Fibroblast of pulmonary artery (primary cell): ENCODE measurements at regions not wholly inside any gene's neighbourhood (a gene's known extent, or its start where the extent isn't known, plus 50 kb on each side); places are given as distances from the start of the nearest gene placed in this dataset.

Experiments
- DNase-seq: peaks from one replicate; pipeline ENCODE4 v3.0.0-alpha.2; 2010; ENCODE audit warnings: low read depth
- H3K4me3 ChIP-seq: replicated peaks from 2 replicates; pipeline ENCODE4 v1.5.1; 2011; ENCODE audit warnings: low read depth, mild to moderate bottlenecking, control low read depth, low read length, moderate library complexity
- CTCF ChIP-seq: IDR thresholded peaks from 2 replicates; pipeline ENCODE4 v1.5.1; 2011; ENCODE audit warnings: mild to moderate bottlenecking, control low read depth, low read length, inconsistent platforms; ENCODE audit errors: missing control alignments

GRCh38 chr1:98305362-98305761 lies 356.2 kb upstream of the SNX7 start:
- H3K4me3 ChIP-seq = no peak overlapping the region
- TF ChIP-seq CTCF = no peak
- no peak for DNase-seq

GRCh38 chr1:98304888-98305287 lies 356.6 kb upstream of the SNX7 start:
- H3K4me3 ChIP-seq = no peak overlapping the region
- DNase-seq = no peak
- TF ChIP-seq CTCF = no peak

- no peak for TF ChIP-seq CTCF
- no peak for DNase-seq
- H3K4me3 ChIP-seq = no peak overlapping the region
These were observed 361.7 kb upstream of the SNX7 start for GRCh38 chr1:98299861-98300260.

DNA sequence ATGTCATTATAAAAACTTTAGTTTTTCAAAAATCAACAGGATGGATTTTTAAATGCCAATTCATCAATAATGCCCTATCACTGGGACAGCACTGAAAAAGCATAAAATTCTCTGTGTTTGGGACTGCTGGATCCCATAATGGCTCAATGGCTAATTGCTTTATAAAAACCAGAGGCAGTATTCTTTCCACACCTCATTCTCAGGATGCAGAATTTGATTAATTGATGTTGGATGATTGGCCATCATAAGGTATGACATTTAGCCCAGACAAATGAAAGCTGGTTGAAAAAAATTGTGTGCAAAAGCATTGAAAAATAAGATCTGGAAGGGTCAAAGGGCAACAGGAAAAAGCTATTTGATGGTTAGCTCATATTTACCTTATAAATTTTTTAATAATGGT lies 362.2 kb upstream of the SNX7 start:
- H3K4me3 ChIP-seq = no peak overlapping the region
- DNase-seq = no peak
- TF ChIP-seq CTCF = no peak

DNA sequence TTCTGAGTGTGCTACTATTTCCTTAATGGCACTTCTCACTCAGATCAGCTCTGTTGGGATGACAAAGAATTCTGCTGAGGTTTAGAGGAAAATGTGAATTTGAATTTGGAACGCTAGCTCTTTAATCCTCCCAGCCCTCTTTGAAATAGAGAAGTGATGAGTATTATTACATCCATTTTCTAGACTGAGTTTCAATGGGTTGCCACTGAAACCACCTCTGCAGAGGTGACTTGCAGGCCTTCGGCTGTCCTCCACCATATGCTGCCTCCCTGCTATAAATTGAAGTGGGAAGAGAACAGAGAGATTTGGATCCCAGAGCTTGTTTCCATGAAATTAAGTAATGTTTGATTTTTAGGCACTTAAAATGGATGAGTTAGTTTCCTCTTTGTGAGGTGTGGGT lies 363.2 kb upstream of the SNX7 start:
- no peak for TF ChIP-seq CTCF

GRCh38 chr1:98296681-98297080 lies 364.8 kb upstream of the SNX7 start:
- DNase-seq = no peak
- TF ChIP-seq CTCF = no peak
- no peak overlapping the region for H3K4me3 ChIP-seq

More for the DNA sequence above, 363.2 kb upstream of the SNX7 start:
- H3K4me3 ChIP-seq = no peak overlapping the region
- DNase-seq = no peak

GRCh38 chr1:98294127-98294526 lies 367.4 kb upstream of the SNX7 start:
- no peak for DNase-seq
- no peak for TF ChIP-seq CTCF
- H3K4me3 ChIP-seq = no peak overlapping the region
